ENCODE measurements at regions not wholly inside any gene's neighbourhood (a gene's known extent, or its start where the extent isn't known, plus 50 kb on each side); places are given as distances from the start of the nearest gene placed in this dataset.

- TF ChIP-seq POLR2AphosphoS5 (IDR thresholded peaks at IDR 0.05), result no peak
- TF ChIP-seq CTCF (IDR thresholded peaks at IDR 0.05), result no peak
These were observed 841.0 kb downstream of the RNF144A start for GRCh38 chr2:7758073-7758759.
